Neural cell (in vitro differentiated cells): ENCODE measurements at regions not wholly inside any gene's neighbourhood (a gene's known extent, or its start where the extent isn't known, plus 50 kb on each side); places are given as distances from the start of the nearest gene placed in this dataset.
"Not testable (repeated sequence)": the region's sequence is repeated elsewhere in the genome, so short reads cannot be mapped to it uniquely, and the experiment has no call there.

Source experiments
- H2AFZ ChIP-seq: fragments of 200-600, 300-800 bp; sonication (generic), shearing (Covaris generic); 2 replicates; pipeline ENCODE4 v1.6.0; 2014; ENCODE audit warnings: low read depth, mild to moderate bottlenecking, antibody characterized with exemption, low read length, moderate library complexity
- H3F3A ChIP-seq: fragments of 200-600 bp; shearing (Covaris generic); 2 replicates; pipeline ENCODE4 v1.6.1; 2016; ENCODE audit warnings: mild to moderate bottlenecking, moderate library complexity, mixed read lengths, antibody characterized with exemption, low read length; ENCODE audit not compliant: insufficient read depth, poor library complexity, severe bottlenecking
- H3K27ac ChIP-seq: fragments of 200-600, 300-800 bp; sonication (generic), shearing (Covaris generic); 2 replicates; pipeline ENCODE4 v1.5.1; 2014; ENCODE audit warnings: mild to moderate bottlenecking, low read length, moderate library complexity
- H3K27me3 ChIP-seq: fragments of 300-800, 200-600 bp; sonication (generic), shearing (Covaris generic); 2 replicates; pipeline ENCODE4 v1.6.0; 2014; ENCODE audit warnings: mild to moderate bottlenecking, low read depth, low read length, moderate library complexity; ENCODE audit not compliant: insufficient read depth
- H3K36me3 ChIP-seq: fragments of 300-800, 200-600 bp; sonication (generic), shearing (Covaris generic); 2 replicates; pipeline ENCODE4 v1.5.1; 2014; ENCODE audit warnings: mild to moderate bottlenecking, antibody characterized with exemption, low read length, moderate library complexity; ENCODE audit not compliant: insufficient read depth
- H3K4me2 ChIP-seq: fragments of 300-800, 200-600 bp; sonication (generic), shearing (Covaris generic); 2 replicates; pipeline ENCODE4 v1.6.0; 2014; ENCODE audit warnings: mild to moderate bottlenecking, low read length
- H3K4me3 ChIP-seq: fragments of 300-800, 200-600 bp; sonication (generic), shearing (Covaris generic); 2 replicates; pipeline ENCODE4 v1.5.1; 2014; ENCODE audit warnings: mild to moderate bottlenecking, low read length, moderate library complexity
- H3K79me2 ChIP-seq: fragments of 200-600 bp; shearing (Covaris generic); replicated peaks from 2 replicates; pipeline ENCODE4 v1.6.0; 2014; ENCODE audit warnings: mild to moderate bottlenecking, low read length, moderate library complexity; ENCODE audit not compliant: insufficient read depth
- H3K9ac ChIP-seq: fragments of 300-800, 200-600 bp; sonication (generic), shearing (Covaris generic); 2 replicates; pipeline ENCODE4 v1.6.1; 2016; ENCODE audit warnings: mild to moderate bottlenecking, low read length, mixed read lengths
- H3K9me2 ChIP-seq: fragments of 200-600 bp; shearing (Covaris generic); 2 replicates; pipeline ENCODE4 v1.6.1; 2016; ENCODE audit warnings: mild to moderate bottlenecking, low read length, mixed read lengths; ENCODE audit not compliant: insufficient read depth
- H3K9me3 ChIP-seq: fragments of 200-600, 300-800 bp; sonication (generic), shearing (Covaris generic); 2 replicates; pipeline ENCODE4 v1.6.1; 2016; ENCODE audit warnings: mild to moderate bottlenecking, mixed run types, low read length, moderate library complexity, mixed read lengths
- H4K20me1 ChIP-seq: fragments of 200-600 bp; shearing (Covaris generic); 2 replicates; pipeline ENCODE4 v1.6.1; 2016; ENCODE audit warnings: mild to moderate bottlenecking, mixed run types; ENCODE audit not compliant: insufficient read depth
- CTCF ChIP-seq: fragments of 450-650 bp; IDR thresholded peaks from 2 replicates; pipeline ENCODE4 v1.5.1; 2014; ENCODE audit warnings: antibody characterized with exemption, mild to moderate bottlenecking, moderate library complexity; ENCODE audit not compliant: poor library complexity, severe bottlenecking
- EP300 ChIP-seq: fragments of 450-650 bp; conservative IDR thresholded peaks from 2 replicates; pipeline ENCODE4 v1.6.1; 2014; ENCODE audit warnings: antibody characterized with exemption, mild to moderate bottlenecking, moderate library complexity; ENCODE audit not compliant: poor library complexity, severe bottlenecking
- EZH2 ChIP-seq: fragments of 200-600, 300-800 bp; shearing (Covaris generic), sonication (generic); IDR thresholded peaks from 2 replicates; pipeline ENCODE4 v1.6.1; 2014; ENCODE audit warnings: antibody characterized with exemption, low read length, borderline replicate concordance, mild to moderate bottlenecking; ENCODE audit not compliant: insufficient read depth, poor library complexity, severe bottlenecking
- MXI1 ChIP-seq: fragments of 450-650 bp; conservative IDR thresholded peaks from 2 replicates; pipeline ENCODE4 v1.6.1; 2014; ENCODE audit warnings: antibody characterized with exemption, mild to moderate bottlenecking; ENCODE audit not compliant: poor library complexity, severe bottlenecking
- POLR2AphosphoS5 ChIP-seq: IDR thresholded peaks from 2 replicates; pipeline ENCODE4 v1.6.1; 2012
- RAD21 ChIP-seq: fragments of 450-650 bp; conservative IDR thresholded peaks from 2 replicates; pipeline ENCODE4 v1.6.1; 2014; ENCODE audit warnings: antibody characterized with exemption, mild to moderate bottlenecking, moderate library complexity
- REST ChIP-seq: IDR thresholded peaks from 2 replicates; pipeline ENCODE4 v1.6.1; 2012; ENCODE audit warnings: borderline replicate concordance
- SMC3 ChIP-seq: fragments of 450-650 bp; conservative IDR thresholded peaks from 2 replicates; pipeline ENCODE4 v1.6.1; 2014; ENCODE audit warnings: antibody characterized with exemption, mild to moderate bottlenecking, moderate library complexity; ENCODE audit not compliant: poor library complexity
- TAF1 ChIP-seq: IDR thresholded peaks from 2 replicates; pipeline ENCODE4 v1.6.1; 2012; ENCODE audit warnings: low read depth

GRCh38 chrX:47302396-47302795 lies 68.0 kb upstream of the ZNF157 start:
- H2AFZ ChIP-seq = no peak overlapping the region
- no peak overlapping the region for H3K27ac ChIP-seq
- H3K4me3 ChIP-seq = no peak overlapping the region
- no peaks in the 10 kb centered on the region for H4K20me1 ChIP-seq
- no peaks in the 10 kb centered on the region for H3K27me3 ChIP-seq
- no peaks in the 10 kb centered on the region for H3K9me3 ChIP-seq
- H3K9ac ChIP-seq = no peak overlapping the region
- H3K79me2 ChIP-seq = no peaks in the 10 kb centered on the region
- no peaks in the 10 kb centered on the region for H3K9me2 ChIP-seq
- TF ChIP-seq RAD21 (no peak), POLR2AphosphoS5 (no peak), EZH2 (no peak), EP300 (no peak), REST (no peak), SMC3 (no peak), CTCF (no peak), TAF1 (no peak), MXI1 (no peak)
- no peaks in the 10 kb centered on the region for H3F3A ChIP-seq
- no peak overlapping the region for H3K4me2 ChIP-seq
- H3K36me3 ChIP-seq = no peaks in the 10 kb centered on the region

GRCh38 chrX:47306471-47307023 lies 63.8 kb upstream of the ZNF157 start:
- H3K27ac ChIP-seq, H4K20me1 ChIP-seq, H3K79me2 ChIP-seq, H3F3A ChIP-seq, H3K36me3 ChIP-seq, H3K9me2 ChIP-seq, H3K4me2 ChIP-seq, H3K27me3 ChIP-seq, H3K4me3 ChIP-seq, H2AFZ ChIP-seq, H3K9me3 ChIP-seq, H3K9ac ChIP-seq: not testable (repeated sequence)
